Skeletal muscle tissue (tissue), 3 donors: ENCODE measurements at regions not wholly inside any gene's neighbourhood (a gene's known extent, or its start where the extent isn't known, plus 50 kb on each side); places are given as distances from the start of the nearest gene placed in this dataset.
"Not testable (repeated sequence)": the region's sequence is repeated elsewhere in the genome, so short reads cannot be mapped to it uniquely, and the experiment has no call there.

Experiments used
- H3K27ac ChIP-seq: one replicate; pipeline ENCODE4 v1.7.0; 2013; ENCODE audit warnings: mild to moderate bottlenecking, low read depth, low read length, inconsistent platforms
- H3K27me3 ChIP-seq, 3 donors: one replicate each; pipeline ENCODE4 v1.7.0; 2013; ENCODE audit warnings: low read length in 3 of 3; ENCODE audit not compliant: control insufficient read depth in 3 of 3, insufficient read depth in 3 of 3
- H3K36me3 ChIP-seq, 3 donors: one replicate each; pipeline ENCODE4 v1.7.0; 2013; ENCODE audit warnings: low read length in 3 of 3; ENCODE audit not compliant: control insufficient read depth in 3 of 3, insufficient read depth in 3 of 3
- H3K4me1 ChIP-seq, 3 donors: one replicate each; pipeline ENCODE4 v1.7.0; 2013; ENCODE audit warnings: low read length in 3 of 3, mild to moderate bottlenecking in 3 of 3; ENCODE audit not compliant: control insufficient read depth in 3 of 3, insufficient read depth in 3 of 3
- H3K4me3 ChIP-seq, 3 donors: one replicate each; pipeline ENCODE4 v1.7.0; 2013; ENCODE audit warnings: low read length in 3 of 3
- H3K9ac ChIP-seq, 3 donors: one replicate each; pipeline ENCODE4 v1.7.0; 2013; ENCODE audit warnings: low read length in 3 of 3, mild to moderate bottlenecking in 3 of 3, moderate library complexity in 2 of 3, low read depth in 1 of 3
- H3K9me3 ChIP-seq, 3 donors: one replicate each; pipeline ENCODE4 v1.7.0; 2013; ENCODE audit warnings: low read length in 3 of 3; ENCODE audit not compliant: control insufficient read depth in 3 of 3
- donor health status: Osteomylitis.

GRCh38 chr4:159922119-159922518 is 819.2 kb downstream of the RAPGEF2 start:
- Histone ChIP-seq H3K4me3 (no peak overlapping the region), H3K9ac (no peak overlapping the region), H3K36me3 (no peaks in the 10 kb centered on the region), H3K4me1 (no peaks in the 10 kb centered on the region), H3K27me3 (no peaks in the 10 kb centered on the region), H3K9me3 (no peaks in the 10 kb centered on the region), H3K27ac (no peak overlapping the region)

- Histone ChIP-seq H3K4me1 (no peaks in the 10 kb centered on the region), H3K36me3 (no peaks in the 10 kb centered on the region), H3K27me3 (no peaks in the 10 kb centered on the region), H3K9me3 (no peaks in the 10 kb centered on the region), H3K4me3 (no peak overlapping the region), H3K9ac (no peak overlapping the region), H3K27ac (no peak overlapping the region)
These were observed 822.9 kb downstream of the RAPGEF2 start for GRCh38 chr4:159925770-159926169.

- no peaks in the 10 kb centered on the region for H3K9me3 ChIP-seq
- no peak overlapping the region for H3K9ac ChIP-seq
- H3K27me3 ChIP-seq: no peaks in the 10 kb centered on the region
- H3K4me1 ChIP-seq: no peaks in the 10 kb centered on the region
- no peak overlapping the region for H3K27ac ChIP-seq
- no peak overlapping the region for H3K4me3 ChIP-seq
- no peaks in the 10 kb centered on the region for H3K36me3 ChIP-seq
These were observed 824.0 kb downstream of the RAPGEF2 start for GRCh38 chr4:159926871-159927270.

- H3K27me3 ChIP-seq: no peaks in the 10 kb centered on the region
- no peak overlapping the region for H3K4me3 ChIP-seq
- H3K9ac ChIP-seq: no peak overlapping the region
- H3K36me3 ChIP-seq: no peaks in the 10 kb centered on the region
- H3K4me1 ChIP-seq: no peaks in the 10 kb centered on the region
- no peaks in the 10 kb centered on the region for H3K9me3 ChIP-seq
- H3K27ac ChIP-seq: no peak overlapping the region
These were observed 824.9 kb downstream of the RAPGEF2 start for GRCh38 chr4:159927781-159928180.

- H3K36me3 ChIP-seq, H3K9ac ChIP-seq, H3K4me3 ChIP-seq, H3K4me1 ChIP-seq, H3K27me3 ChIP-seq, H3K27ac ChIP-seq, H3K9me3 ChIP-seq: not testable (repeated sequence)
These were observed 831.7 kb downstream of the RAPGEF2 start for GRCh38 chr4:159934602-159935001.

- Histone ChIP-seq H3K27ac (no peak overlapping the region), H3K4me1 (no peaks in the 10 kb centered on the region), H3K36me3 (no peaks in the 10 kb centered on the region), H3K9ac (no peak overlapping the region), H3K9me3 (no peaks in the 10 kb centered on the region), H3K4me3 (no peak overlapping the region), H3K27me3 (no peaks in the 10 kb centered on the region)
These were observed 834.7 kb downstream of the RAPGEF2 start for GRCh38 chr4:159937595-159937994.

GRCh38 chr4:159939681-159940080 is 836.8 kb downstream of the RAPGEF2 start:
- H3K27ac ChIP-seq, H3K27me3 ChIP-seq, H3K4me3 ChIP-seq, H3K9me3 ChIP-seq, H3K4me1 ChIP-seq, H3K36me3 ChIP-seq, H3K9ac ChIP-seq: not testable (repeated sequence)

- Histone ChIP-seq H3K36me3 (no peaks in the 10 kb centered on the region), H3K9me3 (no peaks in the 10 kb centered on the region), H3K27me3 (no peaks in the 10 kb centered on the region), H3K27ac (no peak overlapping the region), H3K4me1 (no peaks in the 10 kb centered on the region), H3K9ac (no peak overlapping the region), H3K4me3 (no peak overlapping the region)
These were observed 838.2 kb downstream of the RAPGEF2 start for GRCh38 chr4:159941076-159941475.

GRCh38 chr4:159944477-159944876 is 841.6 kb downstream of the RAPGEF2 start:
- no peaks in the 10 kb centered on the region for H3K4me1 ChIP-seq
- no peaks in the 10 kb centered on the region for H3K27me3 ChIP-seq
- H3K27ac ChIP-seq: no peak overlapping the region
- H3K9ac ChIP-seq: no peak overlapping the region
- no peaks in the 10 kb centered on the region for H3K36me3 ChIP-seq
- H3K9me3 ChIP-seq: no peaks in the 10 kb centered on the region
- no peak overlapping the region for H3K4me3 ChIP-seq

- Histone ChIP-seq H3K9ac (no peak overlapping the region), H3K27me3 (no peaks in the 10 kb centered on the region), H3K27ac (no peak overlapping the region), H3K9me3 (no peaks in the 10 kb centered on the region), H3K4me3 (no peak overlapping the region), H3K4me1 (no peaks in the 10 kb centered on the region), H3K36me3 (no peaks in the 10 kb centered on the region)
These were observed 844.2 kb downstream of the RAPGEF2 start for GRCh38 chr4:159946983-159947615.

- Histone ChIP-seq H3K4me1 (no peaks in the 10 kb centered on the region), H3K9ac (no peak overlapping the region), H3K27ac (no peak overlapping the region), H3K36me3 (no peaks in the 10 kb centered on the region), H3K4me3 (no peak overlapping the region), H3K27me3 (no peaks in the 10 kb centered on the region), H3K9me3 (no peaks in the 10 kb centered on the region)
These were observed 847.8 kb downstream of the RAPGEF2 start for GRCh38 chr4:159950707-159951106.
